ENCODE measurements at regions not wholly inside any gene's neighbourhood (a gene's known extent, or its start where the extent isn't known, plus 50 kb on each side); places are given as distances from the start of the nearest gene placed in this dataset.

GRCh38 chrX:74195605-74196004 is 108.4 kb upstream of the ZCCHC13 start:
- DNase-seq (no peak), ATAC-seq (ENCODE audit: low read depth) (no peak)
- H4K5ac ChIP-seq (ENCODE audit: low read depth, low read length), result no peak overlapping the region
- no peak overlapping the region for H2BK120ac ChIP-seq (ENCODE audit: low read depth, low read length)
- dilution Hi-C loops (cut with HindIII; ENCODE audit: low sequenced_read_pairs, unreplicated experiment) (no loop called here), in situ Hi-C loops (cut with MboI; ENCODE audit: low sequenced_read_pairs) (no loop called here), intact Hi-C loops (cut with micrococcal nuclease) (no loop called here)
- no peak overlapping the region for H4K91ac ChIP-seq (ENCODE audit: insufficient read depth, low read depth, low read length)
- no TSS peak for BruUV-seq (replicated peaks)
- TF ChIP-seq CHD1 (IDR thresholded peaks at IDR 0.05; ENCODE audit: low read depth, low read length) (no peak), RCOR1 (IDR thresholded peaks at IDR 0.05; ENCODE audit: insufficient replicate concordance, low read length) (no peak), RAD21 (IDR thresholded peaks at IDR 0.05; ENCODE audit: low read length) (no peak), MXI1 (IDR thresholded peaks at IDR 0.05; ENCODE audit: borderline replicate concordance, low read depth, low read length) (no peak), ELK1 (IDR thresholded peaks at IDR 0.05; ENCODE audit: borderline replicate concordance, low read depth, low read length) (no peak)
- TF ChIP-seq, protein P1, sequence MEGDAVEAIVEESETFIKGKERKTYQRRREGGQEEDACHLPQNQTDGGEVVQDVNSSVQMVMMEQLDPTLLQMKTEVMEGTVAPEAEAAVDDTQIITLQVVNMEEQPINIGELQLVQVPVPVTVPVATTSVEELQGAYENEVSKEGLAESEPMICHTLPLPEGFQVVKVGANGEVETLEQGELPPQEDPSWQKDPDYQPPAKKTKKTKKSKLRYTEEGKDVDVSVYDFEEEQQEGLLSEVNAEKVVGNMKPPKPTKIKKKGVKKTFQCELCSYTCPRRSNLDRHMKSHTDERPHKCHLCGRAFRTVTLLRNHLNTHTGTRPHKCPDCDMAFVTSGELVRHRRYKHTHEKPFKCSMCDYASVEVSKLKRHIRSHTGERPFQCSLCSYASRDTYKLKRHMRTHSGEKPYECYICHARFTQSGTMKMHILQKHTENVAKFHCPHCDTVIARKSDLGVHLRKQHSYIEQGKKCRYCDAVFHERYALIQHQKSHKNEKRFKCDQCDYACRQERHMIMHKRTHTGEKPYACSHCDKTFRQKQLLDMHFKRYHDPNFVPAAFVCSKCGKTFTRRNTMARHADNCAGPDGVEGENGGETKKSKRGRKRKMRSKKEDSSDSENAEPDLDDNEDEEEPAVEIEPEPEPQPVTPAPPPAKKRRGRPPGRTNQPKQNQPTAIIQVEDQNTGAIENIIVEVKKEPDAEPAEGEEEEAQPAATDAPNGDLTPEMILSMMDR (conservative IDR thresholded peaks at IDR 0.05; ENCODE audit: low read depth, low read length), result no peak
- ChIA-PET POLR2A (ENCODE audit: unreplicated experiment) (no interaction called here), CTCF (no interaction called here)
- H3K4ac ChIP-seq (ENCODE audit: low read depth, low read length), result no peak overlapping the region
- H2AFZ ChIP-seq (replicated peaks; ENCODE audit: low read length, poor library complexity), result no peak overlapping the region
- no peaks in the 10 kb centered on the region for H3K4me1 ChIP-seq (ENCODE audit: control insufficient read depth, insufficient read depth, low read length)
- no peak overlapping the region for H2BK20ac ChIP-seq (ENCODE audit: low read depth, low read length)
- no peak overlapping the region for H3K4me2 ChIP-seq (ENCODE audit: low read depth, low read length)
- no peak overlapping the region for H3K9ac ChIP-seq (ENCODE audit: low read depth, low read length)
- no peak overlapping the region for H3K18ac ChIP-seq (ENCODE audit: low read depth, low read length)
- no peaks in the 10 kb centered on the region for H4K20me1 ChIP-seq (ENCODE audit: insufficient read depth, low read length)
- no peaks in the 10 kb centered on the region for H3K79me1 ChIP-seq (ENCODE audit: low read depth in 1 of 2, low read length in 2 of 2)
- H2AK5ac ChIP-seq (ENCODE audit: low read depth, low read length), result no peak overlapping the region
- no peaks in the 10 kb centered on the region for H3K36me3 ChIP-seq (ENCODE audit: control insufficient read depth, insufficient read depth, low read length)
- H2BK5ac ChIP-seq (ENCODE audit: low read depth, low read length, poor library complexity, severe bottlenecking), result no peak overlapping the region
- H3K9me3 ChIP-seq (ENCODE audit: control insufficient read depth, insufficient read depth, low read length), result no peaks in the 10 kb centered on the region
- no peak overlapping the region for H3K23ac ChIP-seq (ENCODE audit: low read depth, low read length)
- no peak overlapping the region for H3K4me3 ChIP-seq (ENCODE audit: insufficient read depth, low read depth, low read length)
- no peak overlapping the region for H3K14ac ChIP-seq (replicated peaks; ENCODE audit: low read depth, low read length)
- no peak overlapping the region for H4K8ac ChIP-seq (ENCODE audit: low read depth in 2 of 2, low read length in 2 of 2)
- H3K27me3 ChIP-seq (ENCODE audit: control insufficient read depth, insufficient read depth, low read length), result peaks cover 1% of the 10 kb centered on the region; the same call in 1 of the 2 replicates
- H3K56ac ChIP-seq (ENCODE audit: extremely low read depth, insufficient read depth, low read length), result no peak overlapping the region
- no peak overlapping the region for H2AK9ac ChIP-seq (replicated peaks; ENCODE audit: low read depth, low read length, poor library complexity)
- no peak overlapping the region for H2BK15ac ChIP-seq (ENCODE audit: low read depth, low read length)
- H3K9me1 ChIP-seq (ENCODE audit: insufficient read depth, low read length), result no peaks in the 10 kb centered on the region
- no peak overlapping the region for H3K27ac ChIP-seq (ENCODE audit: insufficient read depth, low read length)

Data from IMR-90 (cell line).